CD4-positive, alpha-beta T cell (primary cell): ENCODE measurements at regions not wholly inside any gene's neighbourhood (a gene's known extent, or its start where the extent isn't known, plus 50 kb on each side); places are given as distances from the start of the nearest gene placed in this dataset.

Experiments
- ATAC-seq: fragments of 200-7000 bp; cut with Tn5 transposase; one replicate; pipeline ENCODE4 v1.10.0; 2022; ENCODE audit warnings: mild to moderate bottlenecking; ENCODE audit not compliant: poor library complexity
- CTCF ChIA-PET: fragments of 350-600 bp; sonication (Branson Sonifier 250); formaldehyde crosslinking; loops from one replicate; lab custom pipeline; 2021; ENCODE audit warnings: antibody characterized with exemption, inconsistent platforms; lab: Charles Lee
- POLR2A ChIA-PET: fragments of 350-600 bp; sonication (Branson Sonifier 250); formaldehyde crosslinking; loops from one replicate; lab custom pipeline; 2021; ENCODE audit warnings: antibody characterized with exemption, inconsistent platforms; lab: Charles Lee
- DNase-seq, 14 experiments: peaks; one replicate each; pipeline ENCODE4 v3.0.0-alpha.2; 2013 to 2020; ENCODE audit warnings: mixed read lengths in 2 of 14
- H3K27ac ChIP-seq, 2 donors: one replicate each; pipeline versions ENCODE4 v1.5.1 to v1.7.0; 2013; ENCODE audit warnings: low read length in 2 of 2, low read depth in 1 of 2, mild to moderate bottlenecking in 1 of 2
- H3K27me3 ChIP-seq, 2 experiments: 1 replicate in 1 of 2; 2 replicates in 1 of 2; pipeline versions ENCODE4 v1.6.1 to v1.7.0; 2013; ENCODE audit warnings: low read length in 2 of 2, control low read depth in 1 of 2, mild to moderate bottlenecking in 1 of 2, moderate library complexity in 1 of 2; ENCODE audit not compliant: insufficient read depth in 2 of 2, control insufficient read depth in 1 of 2
- H3K36me3 ChIP-seq: one replicate; pipeline ENCODE4 v1.6.1; 2013; ENCODE audit warnings: low read length, control low read depth; ENCODE audit not compliant: insufficient read depth
- H3K4me1 ChIP-seq: one replicate; pipeline ENCODE4 v1.6.1; 2013; ENCODE audit warnings: low read length, control low read depth; ENCODE audit not compliant: insufficient read depth
- H3K4me3 ChIP-seq: one replicate; pipeline ENCODE4 v1.5.1; 2013; ENCODE audit warnings: mild to moderate bottlenecking, low read length, moderate library complexity
- H3K9me3 ChIP-seq, 2 experiments: 1 replicate in 1 of 2; 2 replicates in 1 of 2; pipeline versions ENCODE4 v1.6.1 to v1.7.0; 2013; ENCODE audit warnings: low read length in 2 of 2, mild to moderate bottlenecking in 2 of 2, control low read depth in 1 of 2, moderate library complexity in 1 of 2; ENCODE audit not compliant: control insufficient read depth in 1 of 2, insufficient read depth in 1 of 2
- H3K27ac Mint-ChIP-seq: one replicate; pipeline ENCODE4 v1.8.0; 2020; ENCODE audit warnings: mixed read lengths
- H3K27me3 Mint-ChIP-seq: one replicate; pipeline ENCODE4 v1.8.0; 2021; ENCODE audit warnings: mixed read lengths
- H3K36me3 Mint-ChIP-seq: one replicate; pipeline ENCODE4 v1.8.0; 2021; ENCODE audit warnings: low read depth, mixed read lengths
- H3K4me1 Mint-ChIP-seq: one replicate; pipeline ENCODE4 v1.8.0; 2021; ENCODE audit warnings: low read depth, mixed read lengths
- H3K4me3 Mint-ChIP-seq: one replicate; pipeline ENCODE4 v1.8.0; 2020; ENCODE audit warnings: mild to moderate bottlenecking, mixed read lengths
- H3K9me3 Mint-ChIP-seq: one replicate; pipeline ENCODE4 v1.8.0; 2020; ENCODE audit warnings: mixed read lengths
- intact Hi-C, 2 experiments: fragments of 100-400 bp; cut with DNase I in 1 of 2; cut with micrococcal nuclease in 1 of 2; formaldehyde crosslinking; loops; one replicate each; pipeline versions ENCODE4 v1.15.1 to v1.9.0; 2023 to 2025; cut with DNase I, micrococcal nuclease
- TF ChIP-seq, protein P1 (sequence below): fragments of 200-600 bp; IDR thresholded peaks from one replicate; pipeline ENCODE4 v1.8.0; 2022; ENCODE audit warnings: antibody characterized with exemption, mild to moderate bottlenecking

GRCh38 chr9:102000956-102001355, 262.5 kb upstream of the GRIN3A start:
- Histone ChIP-seq H3K36me3 (no peaks in the 10 kb centered on the region), H3K4me3 (no peak overlapping the region), H3K4me1 (no peaks in the 10 kb centered on the region), H3K27ac (no peak overlapping the region), H3K27me3 (no peaks in the 10 kb centered on the region), H3K9me3 (no peaks in the 10 kb centered on the region)
- H3K27me3 Mint-ChIP-seq = peaks cover 5% of the 10 kb centered on the region
- ChIA-PET CTCF (no interaction called here), POLR2A (no interaction called here)
- no peak for ATAC-seq
- H3K36me3 Mint-ChIP-seq = no peaks in the 10 kb centered on the region
- TF ChIP-seq, protein P1, sequence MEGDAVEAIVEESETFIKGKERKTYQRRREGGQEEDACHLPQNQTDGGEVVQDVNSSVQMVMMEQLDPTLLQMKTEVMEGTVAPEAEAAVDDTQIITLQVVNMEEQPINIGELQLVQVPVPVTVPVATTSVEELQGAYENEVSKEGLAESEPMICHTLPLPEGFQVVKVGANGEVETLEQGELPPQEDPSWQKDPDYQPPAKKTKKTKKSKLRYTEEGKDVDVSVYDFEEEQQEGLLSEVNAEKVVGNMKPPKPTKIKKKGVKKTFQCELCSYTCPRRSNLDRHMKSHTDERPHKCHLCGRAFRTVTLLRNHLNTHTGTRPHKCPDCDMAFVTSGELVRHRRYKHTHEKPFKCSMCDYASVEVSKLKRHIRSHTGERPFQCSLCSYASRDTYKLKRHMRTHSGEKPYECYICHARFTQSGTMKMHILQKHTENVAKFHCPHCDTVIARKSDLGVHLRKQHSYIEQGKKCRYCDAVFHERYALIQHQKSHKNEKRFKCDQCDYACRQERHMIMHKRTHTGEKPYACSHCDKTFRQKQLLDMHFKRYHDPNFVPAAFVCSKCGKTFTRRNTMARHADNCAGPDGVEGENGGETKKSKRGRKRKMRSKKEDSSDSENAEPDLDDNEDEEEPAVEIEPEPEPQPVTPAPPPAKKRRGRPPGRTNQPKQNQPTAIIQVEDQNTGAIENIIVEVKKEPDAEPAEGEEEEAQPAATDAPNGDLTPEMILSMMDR = no peak
- DNase-seq = no peak
- H3K4me3 Mint-ChIP-seq = no peak overlapping the region
- intact Hi-C loops = no loop called here
- no peaks in the 10 kb centered on the region for H3K4me1 Mint-ChIP-seq
- no peak overlapping the region for H3K27ac Mint-ChIP-seq
- peaks cover 2% of the 10 kb centered on the region for H3K9me3 Mint-ChIP-seq

GRCh38 chr9:101999441-101999840, 261.0 kb upstream of the GRIN3A start:
- ChIA-PET CTCF (no interaction called here), POLR2A (no interaction called here)
- H3K9me3 ChIP-seq = no peaks in the 10 kb centered on the region
- TF ChIP-seq, protein P1 = no peak
- no peak overlapping the region for H3K27ac Mint-ChIP-seq
- H3K9me3 Mint-ChIP-seq = peaks cover 2% of the 10 kb centered on the region
- peaks cover 5% of the 10 kb centered on the region for H3K27me3 Mint-ChIP-seq
- no peak overlapping the region for H3K4me3 Mint-ChIP-seq
- H3K36me3 Mint-ChIP-seq = no peaks in the 10 kb centered on the region
- no peaks in the 10 kb centered on the region for H3K27me3 ChIP-seq
- no peak overlapping the region for H3K27ac ChIP-seq
- no peak for ATAC-seq
- DNase-seq = no peak
- H3K4me1 ChIP-seq = no peaks in the 10 kb centered on the region
- no peak overlapping the region for H3K4me3 ChIP-seq
- H3K36me3 ChIP-seq = no peaks in the 10 kb centered on the region
- intact Hi-C loops = no loop called here
- H3K4me1 Mint-ChIP-seq = no peaks in the 10 kb centered on the region

DNA sequence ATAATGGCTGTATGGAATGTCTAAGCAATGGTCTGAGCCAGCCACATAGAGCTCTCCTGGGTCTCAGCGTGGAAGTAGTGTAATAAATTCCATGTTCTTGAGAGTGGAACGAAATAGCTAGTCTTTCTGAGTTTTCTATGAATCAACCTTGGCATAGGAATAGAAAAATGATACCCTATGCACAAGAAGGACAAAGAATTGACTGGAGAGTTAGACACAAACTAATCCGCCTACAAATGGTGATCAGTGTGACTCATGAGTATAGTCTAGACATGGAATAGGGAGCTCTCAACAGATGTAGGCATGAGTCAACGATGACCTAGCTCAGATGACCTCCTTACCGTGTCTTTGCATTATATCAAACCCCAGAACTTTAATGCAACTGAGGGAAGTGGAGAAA, 256.8 kb upstream of the GRIN3A start:
- H3K4me3 Mint-ChIP-seq = no peak overlapping the region
- TF ChIP-seq, protein P1 = no peak
- ChIA-PET POLR2A (no interaction called here), CTCF (no interaction called here)
- Histone ChIP-seq H3K27me3 (no peaks in the 10 kb centered on the region), H3K9me3 (no peaks in the 10 kb centered on the region), H3K36me3 (no peaks in the 10 kb centered on the region), H3K4me3 (no peak overlapping the region), H3K4me1 (no peaks in the 10 kb centered on the region), H3K27ac (no peak overlapping the region)
- H3K27ac Mint-ChIP-seq = no peak overlapping the region
- no peaks in the 10 kb centered on the region for H3K36me3 Mint-ChIP-seq
- no peaks in the 10 kb centered on the region for H3K4me1 Mint-ChIP-seq
- intact Hi-C loops = no loop called here
- peaks cover 5% of the 10 kb centered on the region for H3K27me3 Mint-ChIP-seq
- no peaks in the 10 kb centered on the region for H3K9me3 Mint-ChIP-seq
- DNase-seq = no peak
- no peak for ATAC-seq
